CD4-positive, alpha-beta T cell treated with Interleukin-6 for 4 hours (primary cell): ENCODE measurements at regions not wholly inside any gene's neighbourhood (a gene's known extent, or its start where the extent isn't known, plus 50 kb on each side); places are given as distances from the start of the nearest gene placed in this dataset.

Experiments used
- DNase-seq: peaks from one replicate; pipeline ENCODE4 v3.0.0-alpha.2; 2020; ENCODE audit warnings: mixed read lengths

- DNase-seq: no peak
Observed at GRCh38 chr12:125228519-125229260, 163.5 kb downstream of the AACS start.

- no peak for DNase-seq
Observed at GRCh38 chr12:125229878-125230530, 164.8 kb downstream of the AACS start.

- DNase-seq: no peak
Observed at GRCh38 chr12:125233319-125233718, 168.1 kb downstream of the AACS start.

- DNase-seq: no peak
Observed at GRCh38 chr12:125239563-125239962, 174.3 kb downstream of the AACS start.

- DNase-seq: no peak
Observed at GRCh38 chr12:125240717-125241116, 175.5 kb downstream of the AACS start.

GRCh38 chr12:125243811-125244210 is 178.6 kb downstream of the AACS start:
- no peak for DNase-seq

GRCh38 chr12:125244338-125244737 is 179.1 kb downstream of the AACS start:
- DNase-seq: no peak

GRCh38 chr12:125245581-125246557 is 180.6 kb downstream of the AACS start:
- DNase-seq: no peak

- no peak for DNase-seq
Observed at GRCh38 chr12:125247477-125247876, 182.2 kb downstream of the AACS start.

GRCh38 chr12:125249066-125249824 is 184.0 kb downstream of the AACS start:
- no peak for DNase-seq

GRCh38 chr12:125249932-125250331 is 184.7 kb downstream of the AACS start:
- DNase-seq: no peak

- no peak for DNase-seq
Observed at GRCh38 chr12:125254236-125254635, 189.0 kb downstream of the AACS start.

GRCh38 chr12:125254856-125255255 is 189.6 kb downstream of the AACS start:
- DNase-seq: no peak

GRCh38 chr12:125255935-125256633 is 190.8 kb downstream of the AACS start:
- no peak for DNase-seq

GRCh38 chr12:125256634-125256936 is 191.3 kb downstream of the AACS start:
- no peak for DNase-seq

- no peak for DNase-seq
Observed at GRCh38 chr12:125259178-125259867, 194.1 kb downstream of the AACS start.

GRCh38 chr12:125262851-125263250 is 197.6 kb downstream of the AACS start:
- DNase-seq: no peak

GRCh38 chr12:125263385-125263784 is 198.2 kb downstream of the AACS start:
- no peak for DNase-seq

GRCh38 chr12:125267114-125267513 is 201.9 kb downstream of the AACS start:
- DNase-seq: no peak

- no peak for DNase-seq
Observed at GRCh38 chr12:125269276-125269675, 204.0 kb downstream of the AACS start.

- no peak for DNase-seq
Observed at GRCh38 chr12:125271892-125272291, 206.7 kb downstream of the AACS start.
